Left ventricle myocardium inferior (tissue), 1 donor: ENCODE measurements at regions not wholly inside any gene's neighbourhood (a gene's known extent, or its start where the extent isn't known, plus 50 kb on each side); places are given as distances from the start of the nearest gene placed in this dataset.

Source experiments
- DNase-seq: peaks from one replicate; pipeline ENCODE4 v3.0.0-alpha.2; 2020
- H3K27ac ChIP-seq: fragments of 200-600 bp; replicated peaks from 2 replicates; pipeline ENCODE4 v1.8.0; 2021
- H3K27me3 ChIP-seq: fragments of 200-600 bp; 2 replicates; pipeline ENCODE4 v1.8.0; 2021; ENCODE audit warnings: low read depth
- H3K36me3 ChIP-seq: fragments of 200-600 bp; 2 replicates; pipeline ENCODE4 v1.8.0; 2021
- H3K4me1 ChIP-seq: fragments of 200-600 bp; 2 replicates; pipeline ENCODE4 v1.8.0; 2021
- H3K4me3 ChIP-seq: fragments of 200-600 bp; 2 replicates; pipeline ENCODE4 v1.8.0; 2021; ENCODE audit warnings: mild to moderate bottlenecking, moderate library complexity
- H3K9me3 ChIP-seq: fragments of 200-600 bp; replicated peaks from 2 replicates; pipeline ENCODE4 v1.8.0; 2021
- CTCF ChIP-seq: fragments of 200-600 bp; IDR thresholded peaks from 2 replicates; pipeline ENCODE4 v1.8.0; 2021; ENCODE audit warnings: antibody characterized with exemption, mild to moderate bottlenecking, borderline replicate concordance
- intact Hi-C: fragments of 100-400 bp; cut with micrococcal nuclease; formaldehyde crosslinking; loops from one replicate; pipeline ENCODE4 v1.11.0; 2022
- donor health status: DM: no; HTN: yes; CAD: no; lungs with severe emphysema.

GRCh38 chr11:26199331-26200095, 132.4 kb upstream of the ANO3 start:
- intact Hi-C loops, result no loop called here
- Histone ChIP-seq H3K27ac (no peak overlapping the region), H3K4me1 (no peaks in the 10 kb centered on the region)

GRCh38 chr11:26201411-26201810, 130.5 kb upstream of the ANO3 start:
- Histone ChIP-seq H3K4me1 (no peaks in the 10 kb centered on the region), H3K4me3 (no peak overlapping the region), H3K36me3 (no peaks in the 10 kb centered on the region), H3K9me3 (no peaks in the 10 kb centered on the region), H3K27ac (no peak overlapping the region), H3K27me3 (no peaks in the 10 kb centered on the region)
- TF ChIP-seq CTCF, result no peak
- intact Hi-C loops, result no loop called here
- no peak for DNase-seq

More at GRCh38 chr11:26199331-26200095, 132.4 kb upstream of the ANO3 start:
- TF ChIP-seq CTCF, result no peak
- H3K27me3 ChIP-seq, result no peaks in the 10 kb centered on the region
- H3K9me3 ChIP-seq, result no peaks in the 10 kb centered on the region
- H3K4me3 ChIP-seq, result no peak overlapping the region
- H3K36me3 ChIP-seq, result no peaks in the 10 kb centered on the region
- no peak for DNase-seq

GRCh38 chr11:26202754-26203153, 129.2 kb upstream of the ANO3 start:
- no peak for DNase-seq
- TF ChIP-seq CTCF, result no peak

GRCh38 chr11:26204101-26204500, 127.8 kb upstream of the ANO3 start:
- no peak overlapping the region for H3K27ac ChIP-seq
- H3K9me3 ChIP-seq, result peaks cover under 1% of the 10 kb centered on the region
- no peaks in the 10 kb centered on the region for H3K36me3 ChIP-seq
- H3K27me3 ChIP-seq, result no peaks in the 10 kb centered on the region
- TF ChIP-seq CTCF, result no peak
- no peaks in the 10 kb centered on the region for H3K4me1 ChIP-seq
- intact Hi-C loops, result no loop called here
- no peak overlapping the region for H3K4me3 ChIP-seq
- no peak for DNase-seq

More at GRCh38 chr11:26202754-26203153, 129.2 kb upstream of the ANO3 start:
- H3K9me3 ChIP-seq, result no peaks in the 10 kb centered on the region
- no peak overlapping the region for H3K27ac ChIP-seq
- intact Hi-C loops, result no loop called here
- H3K4me3 ChIP-seq, result no peak overlapping the region
- H3K36me3 ChIP-seq, result no peaks in the 10 kb centered on the region
- no peaks in the 10 kb centered on the region for H3K4me1 ChIP-seq
- no peaks in the 10 kb centered on the region for H3K27me3 ChIP-seq

GRCh38 chr11:26204839-26205238, 127.1 kb upstream of the ANO3 start:
- intact Hi-C loops, result no loop called here
- no peak for TF ChIP-seq CTCF
- no peak overlapping the region for H3K27ac ChIP-seq
- H3K4me1 ChIP-seq, result no peaks in the 10 kb centered on the region
- H3K4me3 ChIP-seq, result no peak overlapping the region
- H3K36me3 ChIP-seq, result no peaks in the 10 kb centered on the region
- H3K27me3 ChIP-seq, result no peaks in the 10 kb centered on the region
- H3K9me3 ChIP-seq, result peaks cover 6% of the 10 kb centered on the region
- no peak for DNase-seq
